ENCODE measurements at regions not wholly inside any gene's neighbourhood (a gene's known extent, or its start where the extent isn't known, plus 50 kb on each side); places are given as distances from the start of the nearest gene placed in this dataset.

GRCh38 chr3:192054881-192055280 is 593.9 kb downstream of the PYDC2 start:
- TF ChIP-seq POLR2A (IDR thresholded peaks at IDR 0.05), result no peak
- TF ChIP-seq, protein P1, sequence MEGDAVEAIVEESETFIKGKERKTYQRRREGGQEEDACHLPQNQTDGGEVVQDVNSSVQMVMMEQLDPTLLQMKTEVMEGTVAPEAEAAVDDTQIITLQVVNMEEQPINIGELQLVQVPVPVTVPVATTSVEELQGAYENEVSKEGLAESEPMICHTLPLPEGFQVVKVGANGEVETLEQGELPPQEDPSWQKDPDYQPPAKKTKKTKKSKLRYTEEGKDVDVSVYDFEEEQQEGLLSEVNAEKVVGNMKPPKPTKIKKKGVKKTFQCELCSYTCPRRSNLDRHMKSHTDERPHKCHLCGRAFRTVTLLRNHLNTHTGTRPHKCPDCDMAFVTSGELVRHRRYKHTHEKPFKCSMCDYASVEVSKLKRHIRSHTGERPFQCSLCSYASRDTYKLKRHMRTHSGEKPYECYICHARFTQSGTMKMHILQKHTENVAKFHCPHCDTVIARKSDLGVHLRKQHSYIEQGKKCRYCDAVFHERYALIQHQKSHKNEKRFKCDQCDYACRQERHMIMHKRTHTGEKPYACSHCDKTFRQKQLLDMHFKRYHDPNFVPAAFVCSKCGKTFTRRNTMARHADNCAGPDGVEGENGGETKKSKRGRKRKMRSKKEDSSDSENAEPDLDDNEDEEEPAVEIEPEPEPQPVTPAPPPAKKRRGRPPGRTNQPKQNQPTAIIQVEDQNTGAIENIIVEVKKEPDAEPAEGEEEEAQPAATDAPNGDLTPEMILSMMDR (IDR thresholded peaks at IDR 0.05), result no peak
- TF ChIP-seq POLR2AphosphoS5 (IDR thresholded peaks at IDR 0.05), result no peak

All from stomach (tissue), 4 donors.